NCI-H2029 treated with DMSO at 0.1 percent for 48 hours (cell line): ENCODE measurements at regions not wholly inside any gene's neighbourhood (a gene's known extent, or its start where the extent isn't known, plus 50 kb on each side); places are given as distances from the start of the nearest gene placed in this dataset.
A peak's percentile ranks its signal among the peaks of the same experiment; 100 is the strongest.
"Not testable (repeated sequence)": the region's sequence is repeated elsewhere in the genome, so short reads cannot be mapped to it uniquely, and the experiment has no call there.

ENCODE experiments used
- DNase-seq: peaks from one replicate; lab custom pipeline; 2025; lab: John Stamatoyannopoulos, UW

GRCh38 chr16:80254970-80255369 lies 285.8 kb upstream of the DYNLRB2 start:
- DNase-seq = no peak

GRCh38 chr16:80253741-80254140 lies 287.1 kb upstream of the DYNLRB2 start:
- no peak for DNase-seq

- no peak for DNase-seq
These were observed 290.4 kb upstream of the DYNLRB2 start for GRCh38 chr16:80250381-80250780.

- DNase-seq = not testable (repeated sequence)
These were observed 297.5 kb upstream of the DYNLRB2 start for GRCh38 chr16:80243303-80243702.

GRCh38 chr16:80242279-80242678 lies 298.5 kb upstream of the DYNLRB2 start:
- DNase-seq = not testable (repeated sequence)

GRCh38 chr16:80233097-80233835 lies 307.5 kb upstream of the DYNLRB2 start:
- no peak for DNase-seq

- no peak for DNase-seq
These were observed 308.9 kb upstream of the DYNLRB2 start for GRCh38 chr16:80231888-80232287.

GRCh38 chr16:80231121-80231520 lies 309.7 kb upstream of the DYNLRB2 start:
- DNase-seq = no peak

- no peak for DNase-seq
These were observed 310.3 kb upstream of the DYNLRB2 start for GRCh38 chr16:80230328-80231120.

- DNase-seq = no peak
These were observed 314.3 kb upstream of the DYNLRB2 start for GRCh38 chr16:80226499-80226898.

GRCh38 chr16:80210787-80211186 lies 330.0 kb upstream of the DYNLRB2 start:
- DNase-seq = no peak

- DNase-seq = no peak
These were observed 332.1 kb upstream of the DYNLRB2 start for GRCh38 chr16:80208743-80209142.

GRCh38 chr16:80208015-80208414 lies 332.8 kb upstream of the DYNLRB2 start:
- DNase-seq = no peak

- no peak for DNase-seq
These were observed 337.0 kb upstream of the DYNLRB2 start for GRCh38 chr16:80203821-80204220.

- DNase-seq = no peak
These were observed 337.9 kb upstream of the DYNLRB2 start for GRCh38 chr16:80202831-80203413.

- DNase-seq = no peak
These were observed 340.7 kb upstream of the DYNLRB2 start for GRCh38 chr16:80200079-80200478.

- DNase-seq = no peak
These were observed 341.2 kb upstream of the DYNLRB2 start for GRCh38 chr16:80199614-80200013.

GRCh38 chr16:80198311-80199299 lies 342.2 kb upstream of the DYNLRB2 start:
- DNase-seq = peak; percentile 72

GRCh38 chr16:80197741-80198201 lies 343.0 kb upstream of the DYNLRB2 start:
- DNase-seq = no peak

- no peak for DNase-seq
These were observed 348.9 kb upstream of the DYNLRB2 start for GRCh38 chr16:80191928-80192327.

- DNase-seq = no peak
These were observed 351.2 kb upstream of the DYNLRB2 start for GRCh38 chr16:80189476-80190175.
